Dermis blood vessel endothelial cell (primary cell): ENCODE measurements at regions not wholly inside any gene's neighbourhood (a gene's known extent, or its start where the extent isn't known, plus 50 kb on each side); places are given as distances from the start of the nearest gene placed in this dataset.

Experiments used
- DNase-seq: peaks from one replicate; pipeline ENCODE4 v3.0.0; 2010

DNA sequence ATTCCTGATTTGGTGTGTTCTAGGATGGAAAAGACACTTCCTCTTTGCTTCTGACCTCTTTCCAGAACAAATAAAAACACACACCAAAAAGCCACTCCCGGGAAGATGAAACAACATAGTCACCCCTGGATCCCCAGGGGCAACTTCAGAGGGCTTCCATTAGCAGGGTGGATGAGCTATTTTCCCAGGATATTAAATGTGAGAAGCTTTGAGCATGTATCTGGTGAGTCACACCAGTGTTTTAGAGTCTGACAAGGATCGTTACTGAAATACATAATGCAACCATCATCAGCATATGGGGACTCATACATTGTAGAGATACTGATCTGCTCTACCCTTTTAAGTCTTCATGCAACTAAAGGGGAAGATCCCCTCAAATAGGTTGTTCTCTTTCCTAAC, 115.5 kb upstream of the ZNF438 start:
- peak; percentile 49 for DNase-seq

DNA sequence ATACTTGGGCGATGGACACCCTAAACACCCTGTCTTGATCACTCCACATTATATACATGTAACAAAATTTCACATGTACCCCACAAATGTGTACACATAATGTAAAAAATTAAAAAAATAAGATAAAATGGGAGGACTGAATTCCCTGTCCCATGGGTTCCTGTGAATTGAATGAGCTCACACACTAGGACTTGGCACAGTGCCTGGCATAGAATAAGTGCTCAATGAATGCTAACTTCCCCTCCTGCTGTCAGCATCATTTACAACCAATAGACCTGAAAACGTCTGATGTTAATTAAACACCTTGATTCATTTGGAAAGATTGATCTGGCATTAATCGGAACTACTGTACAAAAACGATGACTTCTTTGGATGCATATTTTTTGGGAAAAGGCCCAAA, 117.3 kb upstream of the ZNF438 start:
- DNase-seq: peak; percentile 69

DNA sequence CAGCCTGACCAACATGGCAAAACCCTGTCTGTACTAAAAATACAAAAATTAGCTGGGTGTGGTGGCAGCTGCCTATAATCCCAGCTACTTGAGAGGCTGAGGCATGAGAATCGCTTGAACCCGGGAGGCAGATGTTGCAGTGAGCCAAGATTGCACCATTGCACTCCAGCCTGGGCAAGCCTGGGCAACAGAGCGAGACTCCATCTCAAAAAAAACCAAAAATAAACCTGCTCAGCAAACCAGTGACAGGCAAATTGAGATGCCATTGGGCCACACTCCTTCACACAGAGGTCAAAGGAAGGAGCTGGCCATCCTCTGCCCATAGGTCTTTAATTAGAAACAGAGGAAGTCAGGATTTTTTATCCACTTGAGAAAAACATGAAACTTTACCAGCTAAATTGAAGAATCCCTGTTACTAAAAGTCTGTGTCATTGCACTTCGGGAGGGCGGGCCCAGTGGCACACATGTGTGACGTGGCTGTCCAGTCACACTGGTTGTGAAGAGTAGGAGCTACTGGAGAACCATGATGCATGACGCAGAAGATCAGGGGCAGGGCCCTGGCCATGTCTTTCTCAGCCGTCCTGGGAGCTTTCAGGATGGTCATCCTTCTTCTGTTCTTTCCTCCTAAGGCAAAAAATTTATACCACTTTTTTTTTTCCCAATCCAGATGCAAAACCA, 118.3 kb upstream of the ZNF438 start:
- no peak for DNase-seq

GRCh38 chr10:31151301-31151700, 119.6 kb upstream of the ZNF438 start:
- no peak for DNase-seq

- DNase-seq: peak; percentile 54
Measured at GRCh38 chr10:31152421-31153135, 120.9 kb upstream of the ZNF438 start.

- DNase-seq: no peak
Measured at GRCh38 chr10:31153161-31153560, 121.5 kb upstream of the ZNF438 start.

GRCh38 chr10:31153692-31154091, 122.0 kb upstream of the ZNF438 start:
- no peak for DNase-seq

GRCh38 chr10:31154996-31155395, 123.3 kb upstream of the ZNF438 start:
- DNase-seq: no peak

- no peak for DNase-seq
Measured at GRCh38 chr10:31157123-31158010, 125.7 kb upstream of the ZNF438 start.

- DNase-seq: peak; percentile 52
Measured at GRCh38 chr10:31158011-31158658, 126.5 kb upstream of the ZNF438 start.

GRCh38 chr10:31166606-31167005, 134.9 kb upstream of the ZNF438 start:
- no peak for DNase-seq

GRCh38 chr10:31170636-31171035, 139.0 kb upstream of the ZNF438 start:
- DNase-seq: no peak

GRCh38 chr10:31171402-31172083, 139.9 kb upstream of the ZNF438 start:
- DNase-seq: no peak

DNA sequence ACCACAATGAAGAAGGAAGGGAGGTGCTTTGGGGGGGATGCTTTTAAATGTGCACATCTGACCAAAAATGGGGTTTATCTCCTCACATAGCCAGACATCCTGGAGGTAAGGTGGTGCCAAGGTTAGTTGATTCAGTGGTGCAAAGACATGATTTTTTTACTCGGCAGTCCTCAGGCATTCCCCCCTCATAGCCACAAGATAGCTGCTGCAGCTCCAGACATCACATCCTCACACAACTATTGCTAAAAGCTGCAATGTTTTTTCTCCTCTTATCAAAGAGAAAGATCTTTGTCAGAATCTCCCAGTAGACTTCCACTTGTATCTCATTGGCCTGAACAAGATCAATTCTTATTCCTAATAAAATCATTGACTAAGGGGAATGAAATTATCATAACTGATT, 141.3 kb upstream of the ZNF438 start:
- DNase-seq: no peak

DNA sequence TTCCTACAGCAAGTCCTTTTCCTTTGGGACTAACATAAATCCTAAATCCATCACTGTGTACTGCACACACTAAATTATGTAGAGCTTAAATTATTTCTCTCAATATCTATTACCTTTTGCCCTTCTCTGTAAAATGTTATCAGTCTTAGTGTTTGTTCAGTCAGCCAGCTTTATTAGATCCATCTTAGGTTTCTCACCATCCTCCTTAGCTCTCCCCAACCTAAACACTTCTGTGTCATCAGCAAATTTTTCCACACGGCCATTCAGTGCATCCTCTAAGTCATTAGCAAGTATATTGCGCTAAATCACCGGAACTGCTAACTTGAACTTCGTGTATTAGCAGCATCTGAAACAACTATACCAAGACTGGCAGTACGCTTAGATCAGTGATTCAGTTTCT, 142.1 kb upstream of the ZNF438 start:
- no peak for DNase-seq

- peak; percentile 28 for DNase-seq
Measured at GRCh38 chr10:31179091-31179680, 139.8 kb upstream of the ZEB1 start.

- peak; percentile 77 for DNase-seq
Measured at GRCh38 chr10:31186225-31187000, 132.6 kb upstream of the ZEB1 start.

GRCh38 chr10:31187182-31187581, 131.8 kb upstream of the ZEB1 start:
- no peak for DNase-seq

DNA sequence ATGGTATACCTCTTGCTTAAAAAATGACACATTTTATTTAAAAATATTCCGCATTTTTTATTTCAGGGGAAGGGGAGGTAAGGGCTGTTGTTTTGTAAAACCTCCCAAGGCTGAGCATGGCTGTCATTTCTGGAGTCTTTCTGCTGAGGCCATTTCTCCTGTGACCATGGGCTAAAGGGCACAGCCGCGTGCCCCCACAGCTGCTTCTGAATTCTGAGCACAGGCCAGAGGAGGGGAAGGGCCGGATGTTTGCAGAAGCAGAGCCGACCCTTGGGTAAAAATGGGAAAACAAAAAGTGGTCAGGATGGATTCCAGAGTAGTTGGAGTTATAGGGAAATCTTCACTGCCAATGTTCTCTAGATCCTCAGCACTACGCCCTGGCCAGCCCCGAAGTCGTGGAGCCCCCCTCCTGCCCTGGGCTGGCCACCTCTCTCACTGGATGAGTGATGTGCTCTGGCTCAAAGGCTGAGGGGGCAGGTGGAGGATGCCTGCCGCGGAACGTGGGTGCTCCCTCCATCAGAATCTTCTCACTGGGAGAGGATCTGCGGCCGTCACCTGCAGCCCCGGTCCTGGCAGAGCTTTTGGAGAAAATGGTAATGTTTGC, 131.3 kb upstream of the ZEB1 start:
- DNase-seq: no peak

- DNase-seq: no peak
Measured at GRCh38 chr10:31188792-31189406, 130.1 kb upstream of the ZEB1 start.
